Fibroblast of lung (primary cell): ENCODE measurements at regions not wholly inside any gene's neighbourhood (a gene's known extent, or its start where the extent isn't known, plus 50 kb on each side); places are given as distances from the start of the nearest gene placed in this dataset.

ENCODE experiments used
- DNase-seq, 2 donors: peaks; one replicate each; pipeline versions ENCODE4 v3.0.0 to v3.0.0-alpha.2; 2010; ENCODE audit warnings: low read depth in 2 of 2
- H2AFZ ChIP-seq: 2 replicates; pipeline ENCODE4 v1.5.1; 2012; ENCODE audit warnings: low read length, control low read depth, inconsistent platforms
- H3K27ac ChIP-seq: 2 replicates; pipeline ENCODE4 v1.5.1; 2011; ENCODE audit warnings: low read length, control low read depth; ENCODE audit not compliant: insufficient read depth
- H3K27me3 ChIP-seq: 2 replicates; pipeline ENCODE4 v1.5.1; 2011; ENCODE audit warnings: mild to moderate bottlenecking, low read length; ENCODE audit not compliant: control insufficient read depth, insufficient read depth
- H3K36me3 ChIP-seq: 2 replicates; pipeline ENCODE4 v1.5.1; 2011; ENCODE audit warnings: low read length; ENCODE audit not compliant: control insufficient read depth, insufficient read depth
- H3K4me1 ChIP-seq: 2 replicates; pipeline ENCODE4 v1.5.1; 2011; ENCODE audit warnings: low read length; ENCODE audit not compliant: control insufficient read depth, insufficient read depth; ENCODE audit errors: extremely low read depth
- H3K4me2 ChIP-seq: 2 replicates; pipeline ENCODE4 v1.5.1; 2011; ENCODE audit warnings: low read length, control low read depth; ENCODE audit not compliant: insufficient read depth; ENCODE audit errors: extremely low read depth
- H3K4me3 ChIP-seq, 4 experiments: fragments of 200-600 bp in 1 of 4; sonication (generic) in 1 of 4; replicated peaks in 1 of 4; 2 replicates each; pipeline ENCODE4 v1.5.1; 2011 to 2016; ENCODE audit warnings: low read length in 4 of 4, low read depth in 3 of 4, mild to moderate bottlenecking in 3 of 4, control low read depth in 2 of 4, inconsistent platforms in 1 of 4, mixed read lengths in 1 of 4; ENCODE audit not compliant: insufficient read depth in 1 of 4; ENCODE audit errors: control extremely low read depth in 1 of 4
- H3K79me2 ChIP-seq: 2 replicates; pipeline ENCODE4 v1.5.1; 2012; ENCODE audit warnings: mild to moderate bottlenecking, low read length, inconsistent platforms; ENCODE audit not compliant: control insufficient read depth, insufficient read depth
- H3K9ac ChIP-seq: 2 replicates; pipeline ENCODE4 v1.5.1; 2011; ENCODE audit warnings: mild to moderate bottlenecking, low read length, control low read depth; ENCODE audit not compliant: insufficient read depth
- H3K9me3 ChIP-seq: 2 replicates; pipeline ENCODE4 v1.5.1; 2012; ENCODE audit warnings: low read depth, low read length; ENCODE audit not compliant: control insufficient read depth, insufficient read depth
- H4K20me1 ChIP-seq: 2 replicates; pipeline ENCODE4 v1.5.1; 2011; ENCODE audit warnings: low read length; ENCODE audit not compliant: control insufficient read depth, insufficient read depth; ENCODE audit errors: extremely low read depth
- CTCF ChIP-seq, 2 donors: IDR thresholded peaks in 1 of 2; conservative IDR thresholded peaks in 1 of 2; 1 replicate in 1 of 2; 2 replicates in 1 of 2; pipeline ENCODE4 v1.5.1; 2011 to 2012; ENCODE audit warnings: low read length in 2 of 2, control low read depth in 1 of 2, inconsistent platforms in 1 of 2, low read depth in 1 of 2, mild to moderate bottlenecking in 1 of 2
- EZH2 ChIP-seq: IDR thresholded peaks from 2 replicates; pipeline ENCODE4 v1.5.1; 2012; ENCODE audit warnings: low read length, control low read depth, mild to moderate bottlenecking; ENCODE audit errors: missing control alignments

- no peak for TF ChIP-seq EZH2
- H3K27ac ChIP-seq = no peak overlapping the region
These were observed 100.3 kb downstream of the FAM50B start for GRCh38 chr6:3949521-3949920.

GRCh38 chr6:3956054-3956453 lies 106.9 kb downstream of the FAM50B start:
- no peak for TF ChIP-seq EZH2
- no peak for TF ChIP-seq CTCF (conservative IDR thresholded peaks at IDR 0.05 in 1 of 2, IDR thresholded peaks at IDR 0.05 in 1 of 2; ENCODE audit: low read depth in 1 of 2, low read length in 2 of 2)
- Histone ChIP-seq H3K9me3 (no peaks in the 10 kb centered on the region), H3K36me3 (no peaks in the 10 kb centered on the region), H3K27me3 (no peaks in the 10 kb centered on the region), H3K4me2 (no peak overlapping the region), H3K27ac (no peak overlapping the region), H3K4me3 (no peak overlapping the region), H3K4me1 (no peaks in the 10 kb centered on the region), H3K9ac (no peak overlapping the region), H2AFZ (no peak overlapping the region), H3K79me2 (no peaks in the 10 kb centered on the region), H4K20me1 (no peaks in the 10 kb centered on the region)
- no peak for DNase-seq

More at GRCh38 chr6:3949521-3949920, 100.3 kb downstream of the FAM50B start:
- Histone ChIP-seq H3K79me2 (no peaks in the 10 kb centered on the region), H3K9me3 (no peaks in the 10 kb centered on the region), H4K20me1 (no peaks in the 10 kb centered on the region), H2AFZ (no peak overlapping the region), H3K27me3 (peaks cover 4% of the 10 kb centered on the region), H3K4me3 (no peak overlapping the region), H3K4me1 (no peaks in the 10 kb centered on the region), H3K36me3 (no peaks in the 10 kb centered on the region), H3K9ac (no peak overlapping the region), H3K4me2 (no peak overlapping the region)
- DNase-seq = no peak

- no peaks in the 10 kb centered on the region for H3K9me3 ChIP-seq
- no peak overlapping the region for H3K27ac ChIP-seq
- no peaks in the 10 kb centered on the region for H3K4me1 ChIP-seq
- TF ChIP-seq EZH2 (no peak), CTCF (conservative IDR thresholded peaks at IDR 0.05 in 1 of 2, IDR thresholded peaks at IDR 0.05 in 1 of 2; ENCODE audit: low read depth in 1 of 2, low read length in 2 of 2) (no peak)
- no peaks in the 10 kb centered on the region for H4K20me1 ChIP-seq
- H3K27me3 ChIP-seq = no peaks in the 10 kb centered on the region
- no peaks in the 10 kb centered on the region for H3K79me2 ChIP-seq
- H2AFZ ChIP-seq = no peak overlapping the region
- no peak overlapping the region for H3K9ac ChIP-seq
- DNase-seq = no peak
- no peaks in the 10 kb centered on the region for H3K36me3 ChIP-seq
- H3K4me3 ChIP-seq = no peak overlapping the region
- H3K4me2 ChIP-seq = no peak overlapping the region
These were observed 108.1 kb downstream of the FAM50B start for GRCh38 chr6:3957321-3957720.
